Daoy (cell line): ENCODE measurements at regions not wholly inside any gene's neighbourhood (a gene's known extent, or its start where the extent isn't known, plus 50 kb on each side); places are given as distances from the start of the nearest gene placed in this dataset.

Experiments used
- DNase-seq: peaks from one replicate; pipeline ENCODE4 v3.0.0-alpha.2; 2015; ENCODE audit warnings: low read depth

- no peak for DNase-seq
Observed at GRCh38 chr7:24341691-24342413, 57.9 kb downstream of the NPY start.

GRCh38 chr7:24343614-24344013, 59.6 kb downstream of the NPY start:
- no peak for DNase-seq

- DNase-seq, result peak; percentile 32
Observed at GRCh38 chr7:24346129-24346528, 62.1 kb downstream of the NPY start.

DNA sequence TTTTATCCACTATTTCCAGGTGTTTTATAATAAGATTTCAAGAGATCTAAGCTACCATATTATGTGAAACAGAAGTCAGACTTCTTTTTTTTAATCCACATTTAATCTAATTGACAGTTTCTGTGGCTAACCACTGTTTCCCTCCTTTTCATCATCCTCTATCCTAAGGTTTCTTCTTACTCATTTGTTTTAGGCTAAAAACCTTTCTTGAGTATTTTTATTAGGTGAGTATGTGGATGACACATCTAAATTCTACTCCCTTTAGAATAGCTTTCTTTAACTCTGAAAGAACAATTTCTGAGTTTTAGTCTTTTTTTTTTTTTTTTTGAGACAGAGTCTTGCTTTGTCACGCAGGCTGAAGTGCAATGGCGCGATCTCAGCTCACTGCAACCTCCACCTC, 62.7 kb downstream of the NPY start:
- no peak for DNase-seq

DNA sequence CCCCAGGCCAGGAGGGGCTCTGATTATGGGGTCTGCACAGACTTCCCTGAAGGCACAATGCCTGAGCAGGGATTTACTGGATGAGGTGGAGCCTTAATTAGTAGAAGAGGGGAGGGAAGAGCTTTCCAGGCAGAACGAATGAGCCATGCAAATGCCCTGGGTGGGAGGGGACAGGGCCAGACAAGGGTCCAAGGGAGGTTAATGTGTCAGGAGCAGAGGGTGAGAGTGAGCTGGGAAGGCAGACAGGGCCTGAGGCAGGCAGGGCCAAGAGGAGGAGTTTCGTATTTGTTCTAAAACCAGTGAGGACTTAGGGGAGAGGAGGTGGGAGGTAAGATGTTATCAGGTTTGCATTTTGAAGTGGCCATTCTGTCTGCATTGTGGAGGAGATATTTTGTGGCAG, 65.3 kb downstream of the NPY start:
- no peak for DNase-seq

- no peak for DNase-seq
Observed at GRCh38 chr7:24354456-24354855, 70.5 kb downstream of the NPY start.

DNA sequence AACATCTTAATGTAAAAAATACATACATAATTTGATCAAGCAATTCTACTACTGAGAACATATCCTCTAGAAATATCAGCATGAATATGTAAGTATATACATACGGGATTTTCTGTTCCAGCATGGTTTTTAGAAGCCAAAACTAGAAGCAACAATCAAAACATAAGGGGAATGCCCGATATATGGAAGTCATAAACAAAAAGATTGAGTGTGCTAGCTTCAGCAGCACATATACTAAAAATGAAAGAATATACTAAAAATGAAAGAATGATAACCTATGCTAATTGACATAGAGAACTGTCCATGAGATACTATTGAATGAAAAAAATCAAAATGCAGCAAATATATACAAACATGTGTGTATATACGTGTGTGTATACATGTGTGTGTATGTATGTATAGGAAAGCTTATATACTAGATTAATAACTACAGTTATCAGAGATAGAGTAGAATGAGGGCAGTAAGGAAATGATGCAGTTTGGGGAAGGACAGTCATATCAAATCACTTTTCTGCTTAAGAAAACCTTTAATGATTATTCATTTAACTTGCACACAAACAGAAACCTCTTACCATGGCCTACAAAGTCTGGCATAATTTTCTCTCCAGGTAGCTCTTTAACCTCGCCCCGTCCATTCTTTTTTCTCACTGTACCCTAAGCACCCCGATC, 72.9 kb downstream of the NPY start:
- no peak for DNase-seq

DNA sequence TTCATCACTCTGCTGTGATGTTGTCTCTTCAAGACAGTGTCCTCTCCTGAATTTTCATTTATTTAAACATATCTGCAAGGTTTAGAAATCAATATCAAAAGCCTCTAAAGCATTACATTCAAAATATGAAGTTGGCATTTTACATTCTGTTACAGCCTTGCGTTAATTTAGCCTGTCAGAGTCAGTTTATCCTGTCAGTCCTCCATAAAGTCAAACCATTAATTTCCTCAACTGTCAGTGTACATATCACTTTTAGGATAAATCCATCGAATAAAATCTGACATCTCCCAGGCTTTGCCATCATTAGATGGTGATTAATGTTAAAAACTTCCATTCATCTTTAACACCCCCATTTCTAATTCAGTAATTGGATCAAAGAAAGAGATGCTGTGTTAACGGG, 77.0 kb downstream of the NPY start:
- no peak for DNase-seq

- no peak for DNase-seq
Observed at GRCh38 chr7:24365606-24366005, 81.6 kb downstream of the NPY start.

DNA sequence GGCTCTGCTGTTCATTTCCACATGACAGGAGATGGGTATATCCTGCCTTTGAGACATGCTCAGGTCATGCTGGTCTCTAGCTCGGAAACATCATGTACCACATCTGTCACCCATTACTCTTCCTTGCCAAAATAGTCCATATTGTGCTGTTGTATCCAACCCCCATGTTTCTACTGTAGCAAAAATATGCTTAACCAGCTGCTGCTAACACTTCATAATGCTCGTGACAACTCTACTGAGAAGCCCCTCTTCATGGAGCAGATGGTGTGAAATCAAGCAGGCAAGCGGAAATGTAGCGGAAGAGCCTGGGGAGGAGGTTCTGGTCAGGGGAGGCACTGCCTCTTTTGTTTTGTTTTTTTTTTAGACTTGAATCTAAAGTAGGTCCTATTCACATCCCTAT, 82.9 kb downstream of the NPY start:
- no peak for DNase-seq

DNA sequence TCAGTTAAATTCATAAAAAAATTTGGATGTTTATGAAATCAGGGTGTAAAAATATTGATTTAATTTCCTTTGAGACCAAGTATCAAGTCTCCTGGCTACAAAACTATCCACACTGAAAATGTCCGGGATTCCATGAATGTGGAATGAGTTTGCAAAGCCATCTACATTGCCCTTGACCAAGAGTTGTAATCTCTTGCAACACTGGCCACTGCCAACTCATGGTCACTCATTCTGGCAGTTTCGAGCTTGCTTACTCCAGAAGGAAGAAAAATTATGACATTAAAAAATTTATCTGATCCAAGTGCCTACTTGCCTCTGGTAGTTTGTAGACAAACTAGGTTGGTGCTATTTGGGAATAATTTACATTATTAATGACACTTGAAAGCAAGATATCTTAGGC, 84.2 kb downstream of the NPY start:
- DNase-seq, result no peak

GRCh38 chr7:24370541-24370940, 86.6 kb downstream of the NPY start:
- DNase-seq, result no peak

DNA sequence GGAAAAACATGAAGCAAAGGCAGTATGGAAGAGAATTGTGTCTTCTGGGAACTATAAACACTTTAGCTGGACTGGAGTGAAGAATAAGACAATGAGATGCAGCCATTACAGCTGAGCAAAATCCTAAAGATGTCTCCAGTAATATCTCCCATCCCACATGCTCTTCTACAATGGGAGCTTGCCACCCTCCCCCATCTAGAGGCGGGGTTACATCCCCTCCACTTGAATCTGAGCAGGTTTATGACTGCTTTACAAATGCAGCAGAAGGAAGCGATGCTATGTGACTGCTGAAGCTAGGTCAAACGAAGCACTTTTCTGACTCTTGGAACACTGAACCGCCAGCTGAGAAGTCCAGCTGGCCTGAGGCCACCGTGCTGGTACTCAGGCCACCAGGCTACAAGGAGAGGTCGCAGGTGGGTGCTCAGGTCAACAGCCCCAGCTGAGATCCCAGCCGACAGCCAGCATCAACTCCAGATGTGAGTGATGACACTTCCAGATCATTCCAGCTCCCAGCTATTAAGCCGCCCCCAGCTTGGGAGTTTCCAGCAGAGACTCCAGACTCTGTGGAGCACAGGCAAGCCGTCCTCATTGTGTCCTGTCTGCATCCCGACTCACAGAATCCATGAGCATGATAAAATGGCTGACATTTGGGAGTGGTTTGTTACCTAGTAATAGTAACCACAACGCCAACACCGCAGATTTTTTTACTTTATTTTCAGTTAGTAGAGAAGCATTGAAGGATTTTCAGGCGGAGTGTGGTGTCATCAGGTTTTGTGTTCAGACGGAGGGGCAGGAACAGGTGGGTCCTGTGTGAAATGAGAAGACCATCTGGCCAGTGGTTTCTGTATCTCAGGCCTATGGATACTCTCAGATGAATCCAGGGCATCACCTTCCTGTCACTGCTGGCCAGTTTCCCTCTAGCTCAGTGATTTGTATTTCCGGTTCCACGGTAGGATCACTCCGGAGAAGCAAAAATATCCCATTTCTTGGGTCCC, 89.3 kb downstream of the NPY start:
- DNase-seq, result no peak

GRCh38 chr7:24378871-24379616, 95.1 kb downstream of the NPY start:
- peak; percentile 89 for DNase-seq

DNA sequence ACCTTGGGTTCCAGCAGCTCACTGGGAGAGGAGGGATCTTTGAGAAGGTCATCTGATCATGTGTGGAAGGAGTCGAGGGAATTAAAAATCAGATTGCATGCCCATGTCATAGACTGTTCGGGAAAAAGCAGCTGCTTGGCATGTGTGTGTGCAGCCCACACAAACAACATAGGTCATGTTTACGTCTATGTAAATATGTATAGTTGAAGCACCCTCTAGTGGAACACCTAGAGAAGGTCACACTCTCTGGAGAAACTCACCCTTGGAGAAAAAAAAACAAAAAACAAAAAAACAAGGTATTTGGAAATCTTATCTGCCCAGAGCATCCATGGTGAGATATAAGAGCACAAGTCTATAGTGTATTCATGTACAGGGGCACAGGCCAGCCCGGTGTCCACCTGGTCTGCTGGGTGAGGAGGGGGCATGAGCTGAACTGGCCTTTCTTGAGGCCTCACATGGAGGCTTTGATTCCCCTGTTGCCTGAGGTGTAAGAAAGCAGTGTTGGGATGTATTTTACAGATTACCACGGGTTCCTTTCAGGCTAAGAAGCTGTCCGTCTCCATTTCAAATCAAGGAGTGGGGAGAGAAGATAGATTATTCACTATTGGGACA, 98.0 kb downstream of the NPY start:
- peak; percentile 30 for DNase-seq

- no peak for DNase-seq
Observed at GRCh38 chr7:24383055-24383454, 99.1 kb downstream of the NPY start.

DNA sequence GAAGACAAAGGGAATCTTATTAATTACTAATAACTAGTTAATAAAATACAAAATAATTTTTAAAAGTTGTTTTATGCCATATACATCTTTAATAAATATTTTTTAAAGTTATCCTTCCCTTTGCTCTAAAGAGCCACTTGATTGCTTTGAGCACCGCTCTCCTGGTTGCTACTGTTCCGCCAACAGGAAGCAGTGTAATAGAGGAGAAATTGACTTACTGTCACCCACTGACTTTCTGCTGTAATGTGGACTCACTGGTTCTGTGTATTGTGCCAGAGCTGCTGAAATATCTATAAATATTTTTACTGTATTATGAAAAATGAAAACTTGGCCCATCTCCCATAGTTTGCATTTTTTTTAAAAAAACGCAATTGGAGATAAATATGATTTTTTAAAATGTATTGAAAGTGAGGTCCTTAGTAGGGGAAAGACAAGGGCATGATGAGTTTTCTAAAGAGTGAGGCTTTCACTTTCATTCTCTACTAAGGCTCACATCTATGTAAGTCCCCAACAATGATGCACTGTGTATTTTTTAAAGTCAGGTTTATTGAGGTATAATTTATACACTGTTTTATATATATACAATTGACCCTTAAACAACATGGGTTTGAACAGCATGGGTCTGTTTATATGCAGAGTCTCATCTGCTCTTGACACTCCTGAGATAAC, 100.5 kb downstream of the NPY start:
- DNase-seq, result no peak

DNA sequence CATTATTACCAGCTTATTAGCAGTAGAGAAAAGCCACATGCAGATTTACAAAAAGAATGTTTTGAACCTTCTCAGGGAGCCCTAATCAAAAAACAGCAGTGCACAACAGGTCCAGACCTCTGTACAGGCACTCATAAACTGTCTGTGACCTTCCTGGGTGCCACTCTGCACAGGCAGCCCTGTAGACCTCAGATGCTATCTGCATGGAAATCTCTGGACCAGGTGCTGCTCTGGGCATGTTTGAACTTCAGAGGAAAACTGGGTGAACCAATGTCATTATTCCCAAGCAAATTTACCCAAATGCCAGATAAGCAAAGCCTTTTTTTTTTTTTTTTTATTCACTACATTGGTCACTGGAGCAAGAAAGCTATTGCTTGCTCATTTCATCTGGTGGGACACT, 104.2 kb downstream of the NPY start:
- DNase-seq, result no peak

- no peak for DNase-seq
Observed at GRCh38 chr7:24390376-24391157, 106.6 kb downstream of the NPY start.

DNA sequence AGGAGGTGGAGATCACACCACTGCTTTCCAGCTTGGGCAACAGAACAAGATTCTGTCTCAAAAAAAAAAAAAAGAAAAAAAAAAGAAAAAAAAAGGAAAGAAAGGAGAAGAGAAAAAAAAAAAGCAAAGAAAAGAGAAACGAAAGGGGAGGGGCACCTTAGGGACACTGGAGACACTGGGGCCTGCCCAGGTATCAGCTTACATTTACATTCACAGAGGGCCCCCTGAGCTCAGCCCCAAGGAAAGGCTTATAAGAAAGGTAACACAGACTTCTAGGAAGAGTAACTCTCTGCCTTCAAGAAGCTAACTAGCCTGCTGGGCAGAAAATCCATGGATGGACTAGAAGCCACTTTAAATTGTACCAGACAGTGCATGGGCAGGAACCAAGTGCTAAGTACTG, 108.8 kb downstream of the NPY start:
- no peak for DNase-seq
